PC-9 (cell line): ENCODE measurements at regions not wholly inside any gene's neighbourhood (a gene's known extent, or its start where the extent isn't known, plus 50 kb on each side); places are given as distances from the start of the nearest gene placed in this dataset.

ENCODE experiments used
- BruUV-seq: library from RNA; stranded (reverse); fragments of 400-500 nt; replicated peaks from 2 replicates; lab custom pipeline; 2021; lab: Mats Ljungman, UMichigan
- CTCF ChIA-PET: fragments of 300-600 bp; sonication (Branson Sonifier 250); formaldehyde crosslinking; loops from one replicate; lab custom pipeline; 2022; ENCODE audit warnings: antibody characterized with exemption; lab: Charles Lee
- POLR2A ChIA-PET: fragments of 300-600 bp; sonication (Branson Sonifier 250); formaldehyde crosslinking; loops from one replicate; lab custom pipeline; 2022; ENCODE audit warnings: antibody characterized with exemption; ENCODE audit not compliant: unreplicated experiment; lab: Charles Lee
- DNase-seq, 2 experiments: peaks; one replicate each; pipeline versions ENCODE4 v3.0.0 to v3.0.0-alpha.2; 2015 to 2022; ENCODE audit warnings: mixed read lengths in 1 of 2
- H2AFZ ChIP-seq: fragments of 200-600 bp; sonication (generic); 2 replicates; pipeline ENCODE4 v1.8.1; 2017; ENCODE audit warnings: antibody characterized with exemption
- H3F3A ChIP-seq: fragments of 200-600 bp; sonication (generic); 2 replicates; pipeline ENCODE4 v1.8.1; 2017; ENCODE audit warnings: antibody characterized with exemption, mild to moderate bottlenecking, low read depth; ENCODE audit not compliant: insufficient read depth
- H3K27ac ChIP-seq: fragments of 200-600 bp; sonication (generic); 2 replicates; pipeline ENCODE4 v1.6.1; 2016; ENCODE audit warnings: mixed run types
- H3K27me3 ChIP-seq: fragments of 200-600 bp; sonication (generic); 2 replicates; pipeline ENCODE4 v1.6.1; 2016; ENCODE audit warnings: low read depth, mixed run types; ENCODE audit not compliant: insufficient read depth
- H3K36me3 ChIP-seq: fragments of 200-600 bp; sonication (generic); 2 replicates; pipeline ENCODE4 v1.6.1; 2016; ENCODE audit warnings: low read depth, mixed run types
- H3K4me1 ChIP-seq: fragments of 200-600 bp; sonication (generic); replicated peaks from 2 replicates; pipeline ENCODE4 v1.6.1; 2016; ENCODE audit warnings: mixed run types; ENCODE audit not compliant: insufficient read depth
- H3K4me2 ChIP-seq: fragments of 200-600 bp; sonication (generic); 2 replicates; pipeline ENCODE4 v1.6.1; 2017; ENCODE audit warnings: mixed run types
- H3K4me3 ChIP-seq: fragments of 200-600 bp; sonication (generic); 2 replicates; pipeline ENCODE4 v1.6.1; 2016; ENCODE audit warnings: mixed run types
- H3K79me2 ChIP-seq: fragments of 200-600 bp; sonication (generic); 2 replicates; pipeline ENCODE4 v1.6.1; 2017; ENCODE audit warnings: low read depth, mixed run types
- H3K9me2 ChIP-seq: fragments of 200-600 bp; sonication (generic); 2 replicates; pipeline ENCODE4 v1.8.1; 2017; ENCODE audit warnings: mild to moderate bottlenecking; ENCODE audit not compliant: insufficient read depth
- H3K9me3 ChIP-seq: fragments of 200-600 bp; sonication (generic); 2 replicates; pipeline ENCODE4 v1.8.1; 2016; ENCODE audit warnings: low read depth; ENCODE audit not compliant: insufficient read depth
- H4K20me1 ChIP-seq: fragments of 200-600 bp; sonication (generic); 2 replicates; pipeline ENCODE4 v1.8.1; 2017; ENCODE audit not compliant: insufficient read depth
- CTCF ChIP-seq: fragments of 200-600 bp; sonication (generic); conservative IDR thresholded peaks from 2 replicates; pipeline ENCODE4 v1.6.1; 2017; ENCODE audit warnings: mixed run types, antibody characterized with exemption, mild to moderate bottlenecking, moderate library complexity
- EZH2 ChIP-seq: fragments of 200-600 bp; sonication (generic); IDR thresholded peaks from 2 replicates; pipeline ENCODE4 v1.8.0; 2017; ENCODE audit warnings: antibody characterized with exemption, low read depth
- intact Hi-C: fragments of 100-400 bp; cut with micrococcal nuclease; formaldehyde crosslinking; loops from one replicate; pipeline ENCODE4 v1.10.0; 2022; ENCODE audit not compliant: unreplicated experiment

- no peak overlapping the region for H3K4me3 ChIP-seq
- no peaks in the 10 kb centered on the region for H3K36me3 ChIP-seq
- no peak overlapping the region for H2AFZ ChIP-seq
- H3K4me1 ChIP-seq, result no peaks in the 10 kb centered on the region
- H3K9me2 ChIP-seq, result no peaks in the 10 kb centered on the region
- BruUV-seq, result no TSS peak
- H3K4me2 ChIP-seq, result no peak overlapping the region
- no peaks in the 10 kb centered on the region for H4K20me1 ChIP-seq
- CTCF ChIA-PET, result no interaction called here
- no peaks in the 10 kb centered on the region for H3K79me2 ChIP-seq
- peaks cover 16% of the 10 kb centered on the region; the same call in 1 of the 2 replicates for H3K27me3 ChIP-seq
- DNase-seq, result no peak
- no peaks in the 10 kb centered on the region for H3F3A ChIP-seq
- no peak overlapping the region for H3K27ac ChIP-seq
- no peaks in the 10 kb centered on the region for H3K9me3 ChIP-seq
- POLR2A ChIA-PET, result no interaction called here
- TF ChIP-seq CTCF (no peak), EZH2 (no peak)
- intact Hi-C loops, result no loop called here
Observed at GRCh38 chr10:123575105-123575504, 91.0 kb upstream of the GPR26 start.

DNA sequence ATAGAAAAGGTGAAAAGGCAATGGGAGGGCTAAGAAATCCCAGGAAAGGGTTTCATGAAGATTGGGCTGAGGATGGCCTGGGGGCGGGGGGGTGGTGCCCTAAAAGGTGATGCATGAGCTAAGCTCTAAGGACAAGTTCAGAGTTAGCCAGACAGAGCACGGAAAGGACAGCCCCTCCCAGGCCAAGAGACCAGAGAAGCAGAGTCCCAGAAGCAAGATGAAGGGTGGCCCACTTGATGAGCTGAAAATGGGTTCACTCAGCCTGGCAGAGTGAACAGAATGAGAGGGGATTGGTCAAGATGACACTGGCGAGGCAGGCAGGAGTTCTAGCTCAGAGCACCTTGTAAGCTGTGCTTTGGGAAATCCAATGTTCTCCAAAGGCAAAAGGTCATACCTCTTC is 89.4 kb upstream of the GPR26 start:
- ChIA-PET POLR2A (no interaction called here), CTCF (no interaction called here)
- Histone ChIP-seq H3K9me3 (no peaks in the 10 kb centered on the region), H3K27ac (no peak overlapping the region), H3K9me2 (no peaks in the 10 kb centered on the region), H3K4me2 (no peak overlapping the region), H3F3A (no peaks in the 10 kb centered on the region), H3K27me3 (0 out of 2 replicates have a peak, but pooled peaks cover 1% of the 10 kb centered on the region), H3K4me1 (no peaks in the 10 kb centered on the region), H2AFZ (no peak overlapping the region), H3K36me3 (no peaks in the 10 kb centered on the region), H3K4me3 (no peak overlapping the region), H3K79me2 (no peaks in the 10 kb centered on the region), H4K20me1 (no peaks in the 10 kb centered on the region)
- no TSS peak for BruUV-seq
- intact Hi-C loops, result no loop called here
- TF ChIP-seq EZH2 (no peak), CTCF (no peak)
- no peak for DNase-seq

GRCh38 chr10:123577921-123578461 is 88.2 kb upstream of the GPR26 start:
- Histone ChIP-seq H3K4me3 (no peak overlapping the region), H3F3A (no peaks in the 10 kb centered on the region), H3K4me1 (no peaks in the 10 kb centered on the region), H2AFZ (no peak overlapping the region), H3K36me3 (no peaks in the 10 kb centered on the region), H3K4me2 (no peak overlapping the region), H3K9me3 (no peaks in the 10 kb centered on the region), H3K9me2 (no peaks in the 10 kb centered on the region), H3K27me3 (peaks cover 6% of the 10 kb centered on the region; the same call in 1 of the 2 replicates), H4K20me1 (no peaks in the 10 kb centered on the region), H3K79me2 (no peaks in the 10 kb centered on the region), H3K27ac (no peak overlapping the region)
- ChIA-PET POLR2A (no interaction called here), CTCF (no interaction called here)
- intact Hi-C loops, result no loop called here
- TF ChIP-seq CTCF (no peak), EZH2 (no peak)
- no TSS peak for BruUV-seq
- DNase-seq, result no peak
